GM18951 (cell line): ENCODE measurements at regions not wholly inside any gene's neighbourhood (a gene's known extent, or its start where the extent isn't known, plus 50 kb on each side); places are given as distances from the start of the nearest gene placed in this dataset.

ENCODE experiments used
- POLR2A ChIP-seq: IDR thresholded peaks from 4 replicates; pipeline ENCODE4 v1.6.1; 2011; ENCODE audit warnings: mild to moderate bottlenecking; ENCODE audit not compliant: insufficient read length, insufficient read depth; ENCODE audit errors: extremely low read depth
- in situ Hi-C: fragments of 300-500 bp; cut with MboI; formaldehyde crosslinking; loops from one replicate; pipeline ENCODE4 v1.12.0; 2022; ENCODE audit warnings: low sequenced_read_pairs, mixed read lengths, inconsistent platforms; ENCODE audit not compliant: unreplicated experiment

DNA sequence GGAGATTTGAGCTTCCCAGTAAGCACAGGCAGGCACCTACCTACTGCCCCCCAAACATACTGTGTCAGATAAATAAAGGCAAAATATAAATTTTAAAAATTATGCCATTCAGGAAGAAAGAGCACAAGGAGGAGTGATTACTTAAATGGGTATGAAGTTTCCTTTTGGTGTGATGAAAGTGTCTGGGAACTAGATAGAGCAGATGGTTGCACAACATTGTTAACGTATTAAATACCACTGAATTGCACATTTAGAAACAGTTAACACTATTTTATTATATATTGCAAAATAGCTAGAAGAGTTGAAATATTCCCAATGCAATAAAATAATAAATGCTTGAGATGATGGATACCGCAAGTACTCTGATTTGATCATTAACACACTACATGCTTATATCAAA, 374.7 kb upstream of the FGF13 start:
- in situ Hi-C loops: no loop called here

DNA sequence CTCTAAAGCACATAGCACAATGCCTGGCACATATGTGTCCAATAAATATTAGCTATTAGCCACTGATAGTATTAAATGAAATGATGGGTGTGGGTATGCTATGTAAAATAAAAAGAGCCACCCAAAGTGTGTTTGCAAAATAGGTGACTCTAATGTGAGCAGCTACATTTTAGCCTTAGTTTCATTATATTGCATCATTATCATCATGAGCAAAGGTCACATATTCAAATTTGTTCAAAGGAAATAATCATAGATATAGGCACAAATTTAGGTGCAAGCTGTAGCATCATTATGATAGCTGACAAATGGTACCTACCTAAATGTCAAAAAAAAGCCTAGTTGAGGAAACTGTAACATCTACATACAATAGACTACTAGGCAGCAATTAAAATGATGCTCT, 373.9 kb upstream of the FGF13 start:
- in situ Hi-C loops: no loop called here
- no peak for TF ChIP-seq POLR2A

More for the DNA sequence above, 374.7 kb upstream of the FGF13 start:
- TF ChIP-seq POLR2A: no peak

DNA sequence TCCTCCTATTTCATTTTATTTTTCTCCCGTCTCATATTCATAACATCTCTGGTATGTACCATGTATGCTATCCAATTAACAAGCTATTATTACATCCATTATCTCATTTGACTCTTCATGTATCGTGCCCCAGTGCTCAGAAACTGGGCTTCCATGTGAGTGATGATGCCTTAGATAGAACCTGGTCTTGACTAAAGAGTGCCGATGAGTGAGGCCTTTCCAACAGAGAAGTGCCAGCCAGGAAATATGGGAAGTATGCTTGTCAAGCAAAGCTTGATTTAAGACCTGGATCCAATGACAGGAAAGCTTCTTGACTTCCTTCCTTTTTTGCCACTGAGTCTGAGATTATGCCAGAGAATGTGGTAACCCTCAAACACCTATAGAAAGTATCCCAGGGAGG, 371.7 kb upstream of the FGF13 start:
- TF ChIP-seq POLR2A: no peak
- in situ Hi-C loops: no loop called here

DNA sequence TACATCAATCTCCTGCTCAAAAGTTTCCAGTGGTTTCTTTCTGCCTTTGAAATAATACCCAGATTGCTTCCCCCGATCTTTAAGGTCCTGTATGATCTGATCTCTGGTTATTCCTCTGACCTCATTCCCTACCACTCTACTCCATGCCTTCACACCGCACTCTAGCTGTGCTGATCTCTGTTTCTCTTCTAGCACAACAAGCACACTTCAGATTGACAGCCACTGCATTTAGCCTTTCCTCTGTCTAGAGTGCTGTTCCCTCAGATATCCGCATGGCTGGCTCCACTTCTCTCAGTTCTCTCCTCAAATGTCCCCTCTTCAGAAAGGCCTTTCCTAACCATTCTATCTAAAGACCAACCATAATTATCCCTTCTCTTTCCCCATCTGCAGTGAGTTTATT, 370.4 kb upstream of the FGF13 start:
- in situ Hi-C loops: no loop called here
- no peak for TF ChIP-seq POLR2A

DNA sequence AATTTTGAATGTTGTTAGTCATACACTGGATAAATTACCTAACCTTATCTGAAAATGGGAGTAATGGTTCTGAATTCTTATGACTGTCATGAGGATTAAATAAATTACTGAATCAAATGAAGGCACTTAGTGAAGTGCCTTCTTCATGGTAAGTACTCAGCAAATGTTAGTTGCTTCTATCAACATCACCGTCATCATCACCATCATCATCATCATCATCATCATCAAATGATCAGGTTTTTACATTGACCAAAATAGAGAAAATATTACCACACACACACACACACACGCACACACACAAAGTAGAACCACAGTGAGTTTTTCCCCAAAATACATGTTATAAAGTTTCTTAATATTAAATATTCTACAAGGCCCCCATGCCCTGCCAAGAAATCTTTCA, 368.3 kb upstream of the FGF13 start:
- in situ Hi-C loops: no loop called here
- TF ChIP-seq POLR2A: no peak

DNA sequence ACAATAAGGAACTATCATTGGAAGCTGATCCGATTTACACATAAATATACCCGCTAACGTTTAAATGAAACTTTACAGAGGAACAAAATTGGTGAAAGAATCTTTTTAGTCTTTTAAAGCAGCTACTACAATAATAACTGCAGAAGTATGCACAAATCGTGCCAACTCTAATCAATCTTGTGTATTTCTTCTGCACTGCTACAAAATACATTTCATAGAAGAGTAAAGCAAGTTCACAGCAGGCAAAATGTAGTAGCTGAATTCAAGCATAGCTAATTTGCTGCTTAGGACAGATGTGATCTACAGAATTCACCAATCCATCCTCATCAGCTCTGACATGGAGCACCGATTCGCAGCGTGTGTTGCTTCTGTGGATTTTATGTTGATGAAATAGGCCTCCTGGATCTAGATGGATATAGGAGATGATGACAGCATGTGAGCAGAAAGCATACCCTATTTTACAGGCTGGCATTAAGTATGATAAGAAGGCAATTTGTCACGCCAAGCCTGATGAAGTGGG, 367.3 kb upstream of the FGF13 start:
- in situ Hi-C loops: no loop called here
- TF ChIP-seq POLR2A: no peak

DNA sequence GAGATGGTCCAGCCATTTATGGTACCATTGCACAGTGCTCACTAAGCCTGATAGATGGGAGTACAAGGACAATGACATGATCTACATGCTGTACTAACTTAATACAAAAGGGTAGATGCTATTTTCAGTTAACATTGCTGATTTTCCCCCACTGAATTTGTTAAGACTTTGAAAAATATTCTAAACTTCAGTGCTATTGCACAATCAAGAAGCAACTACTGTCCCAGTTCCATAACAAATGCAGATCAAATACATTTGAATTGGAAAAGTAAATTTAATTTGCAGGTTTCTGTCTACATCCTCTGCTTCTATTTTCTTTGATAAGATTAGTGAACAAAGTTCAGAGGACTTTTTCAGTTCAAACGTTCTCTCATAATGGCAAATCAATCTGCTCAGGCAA, 366.8 kb upstream of the FGF13 start:
- in situ Hi-C loops: no loop called here
- no peak for TF ChIP-seq POLR2A

DNA sequence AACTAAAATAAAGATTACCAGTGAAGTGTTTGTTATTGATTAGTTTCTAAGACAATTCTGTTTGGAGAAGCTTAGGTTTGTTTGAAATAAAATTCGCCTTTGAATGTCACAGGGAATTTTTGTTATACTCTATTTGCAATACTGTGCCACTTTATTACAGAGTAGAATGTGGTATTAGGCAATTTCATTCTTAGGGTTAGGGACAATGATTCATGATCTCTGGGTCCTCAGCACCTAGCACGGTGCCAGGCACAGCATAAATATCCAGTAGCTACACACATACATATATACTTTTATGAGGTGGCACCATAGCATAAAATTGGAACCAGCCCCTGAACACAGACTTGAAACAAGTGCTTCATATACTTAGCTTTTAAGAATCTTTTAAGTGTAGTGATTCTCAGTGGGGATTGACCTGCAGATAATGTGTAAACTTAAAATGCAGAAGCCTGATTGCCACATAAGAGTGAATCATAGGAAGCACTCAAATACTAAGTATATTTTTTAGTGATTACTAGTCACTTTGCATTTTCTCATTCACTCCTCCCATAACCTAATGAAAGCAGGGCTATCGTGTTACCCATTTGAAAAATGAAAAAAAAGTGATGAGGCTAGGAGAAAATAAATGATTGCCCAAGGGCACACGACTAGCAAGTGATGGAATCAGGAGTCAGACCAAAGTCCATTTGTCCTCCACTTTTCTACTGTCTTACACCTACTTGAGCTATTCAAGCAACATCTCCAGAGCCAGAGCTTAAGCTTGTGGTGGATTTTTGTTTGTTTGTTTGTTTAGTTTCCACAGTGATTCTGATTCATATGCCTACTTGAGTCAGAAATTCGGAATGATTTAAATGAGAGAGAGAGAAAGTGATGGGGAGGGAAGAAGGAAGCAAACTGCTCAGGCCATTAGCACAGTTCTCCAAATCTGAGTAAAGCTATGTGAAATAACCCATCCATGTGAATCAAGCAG, 366.0 kb upstream of the FGF13 start:
- in situ Hi-C loops: no loop called here
- TF ChIP-seq POLR2A: no peak

DNA sequence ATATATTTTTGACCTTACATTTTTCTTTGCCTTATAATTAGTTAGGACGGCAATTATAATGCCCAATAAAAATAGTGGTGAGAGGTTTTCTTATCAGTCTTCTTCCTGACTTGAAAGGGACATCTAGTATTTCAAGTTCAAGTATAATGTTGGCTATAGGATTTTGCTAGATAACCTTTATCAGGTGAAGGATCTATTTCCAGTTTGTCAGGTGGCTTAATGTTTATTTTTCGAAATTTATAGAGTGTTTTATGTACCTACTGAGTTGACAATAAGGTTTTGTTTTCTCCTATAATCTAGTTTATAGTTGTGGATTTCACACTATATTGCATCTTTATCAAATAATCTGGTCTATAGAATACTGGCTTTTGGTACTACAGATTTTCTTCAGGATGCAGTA, 351.8 kb upstream of the FGF13 start:
- TF ChIP-seq POLR2A: no peak
- in situ Hi-C loops: no loop called here

DNA sequence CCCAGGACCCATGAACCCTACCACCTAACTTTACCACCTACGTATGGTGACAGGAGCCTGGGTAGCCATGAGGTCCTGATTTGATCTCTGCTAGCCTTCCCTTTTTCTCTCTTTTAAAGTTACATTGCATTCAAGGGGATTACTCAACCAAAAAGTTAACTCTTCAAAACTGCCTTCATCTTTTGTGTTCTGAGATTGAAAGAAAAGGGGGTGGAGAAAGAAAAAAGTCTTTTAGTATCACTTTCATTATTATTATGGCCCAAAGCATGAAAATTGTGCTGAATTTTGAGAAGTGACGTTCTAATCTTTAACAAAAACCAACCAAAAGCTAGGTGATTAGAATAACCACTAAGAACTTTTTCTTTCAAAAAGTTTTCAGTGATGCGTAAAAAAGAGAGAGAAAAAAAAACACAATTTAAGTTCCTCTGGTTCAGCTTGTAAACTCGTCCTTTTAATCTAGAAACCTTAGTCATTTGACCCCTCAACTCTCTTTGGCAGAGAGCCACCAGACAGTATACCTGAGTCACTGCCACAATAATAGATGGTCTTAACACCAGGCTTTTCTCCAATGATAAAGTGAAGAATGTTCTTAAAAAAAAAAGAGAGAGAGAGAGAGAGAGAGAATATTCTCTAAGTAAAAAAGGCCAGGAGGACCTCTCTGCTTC, 347.4 kb upstream of the FGF13 start:
- in situ Hi-C loops: no loop called here
- no peak for TF ChIP-seq POLR2A

DNA sequence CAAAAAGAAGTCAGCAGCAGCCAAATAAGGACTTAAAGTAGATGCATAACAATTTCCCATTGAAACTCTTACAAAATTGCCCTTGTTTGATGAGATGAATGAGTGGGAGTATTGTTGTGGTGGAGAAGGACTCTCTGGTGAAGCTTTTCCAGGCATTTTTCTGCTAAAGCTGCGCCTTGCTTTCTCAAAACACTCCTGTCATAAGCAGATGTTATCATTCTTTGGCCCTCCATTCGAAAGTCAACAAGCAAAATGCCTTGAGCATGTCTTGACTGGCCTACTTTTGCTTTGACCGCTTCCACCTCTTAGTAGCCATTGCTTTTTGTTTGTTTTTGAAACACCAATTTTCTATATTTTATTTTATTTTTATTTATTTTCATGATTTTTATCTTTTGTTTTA, 340.9 kb upstream of the FGF13 start:
- no peak for TF ChIP-seq POLR2A
- in situ Hi-C loops: no loop called here

DNA sequence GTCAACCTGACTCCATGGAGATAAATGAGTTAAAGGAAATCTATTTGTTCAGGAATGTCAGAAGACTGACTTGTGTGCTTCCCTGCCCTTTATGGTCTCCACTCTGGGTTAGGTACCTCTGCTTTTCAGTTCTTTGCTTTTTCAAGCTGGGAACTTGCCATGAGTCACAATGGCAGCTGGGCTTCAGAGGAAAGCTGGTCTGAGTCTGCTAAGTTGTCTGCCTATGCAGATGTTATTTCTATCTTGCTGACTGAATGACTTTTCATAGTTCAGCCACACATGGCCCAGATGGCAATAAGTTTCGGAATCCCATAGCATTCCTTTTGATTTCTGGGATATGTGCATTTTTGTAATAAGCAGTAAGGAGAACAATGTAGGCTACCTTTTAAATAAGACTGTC, 337.9 kb upstream of the FGF13 start:
- in situ Hi-C loops: no loop called here
- TF ChIP-seq POLR2A: no peak

DNA sequence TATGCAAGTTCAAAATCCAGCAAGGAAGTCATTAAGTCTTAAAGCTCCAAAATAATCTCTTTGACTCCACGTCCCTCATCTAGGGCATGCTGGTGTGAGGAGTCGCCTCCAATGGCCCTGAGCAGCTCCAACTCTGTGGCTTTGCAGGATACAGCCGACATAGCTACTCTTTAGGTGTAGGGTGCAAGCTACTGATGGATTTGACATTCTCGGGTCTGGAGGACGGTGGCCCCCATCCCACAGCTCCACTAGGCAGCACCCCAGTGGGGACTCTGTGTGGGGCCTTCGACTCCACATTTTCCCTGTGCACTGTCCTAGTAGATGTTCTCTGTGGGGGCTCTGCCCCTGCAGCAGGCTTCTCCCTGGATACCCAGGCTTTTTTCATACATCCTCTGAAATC, 333.2 kb upstream of the FGF13 start:
- in situ Hi-C loops: no loop called here
- TF ChIP-seq POLR2A: no peak

DNA sequence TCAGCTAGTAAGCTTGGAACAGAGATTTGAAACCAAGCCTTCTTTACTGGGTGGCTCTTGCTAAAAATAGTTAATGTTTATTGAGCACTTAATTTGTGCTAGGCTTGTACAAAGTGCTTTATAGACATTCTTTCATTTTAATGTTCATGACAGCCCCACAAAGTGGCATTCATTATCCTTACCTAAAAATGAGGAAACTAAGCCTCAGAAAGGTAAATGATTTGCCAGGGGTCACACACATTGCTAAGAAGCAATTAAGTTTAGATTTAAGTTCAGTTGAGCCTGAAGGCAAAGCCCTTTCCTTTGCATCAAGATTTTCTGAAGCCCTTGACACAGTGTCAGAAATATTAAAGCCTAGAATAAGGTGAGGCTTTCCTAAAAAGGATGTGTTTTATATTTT, 327.5 kb upstream of the FGF13 start:
- no peak for TF ChIP-seq POLR2A
- in situ Hi-C loops: no loop called here

DNA sequence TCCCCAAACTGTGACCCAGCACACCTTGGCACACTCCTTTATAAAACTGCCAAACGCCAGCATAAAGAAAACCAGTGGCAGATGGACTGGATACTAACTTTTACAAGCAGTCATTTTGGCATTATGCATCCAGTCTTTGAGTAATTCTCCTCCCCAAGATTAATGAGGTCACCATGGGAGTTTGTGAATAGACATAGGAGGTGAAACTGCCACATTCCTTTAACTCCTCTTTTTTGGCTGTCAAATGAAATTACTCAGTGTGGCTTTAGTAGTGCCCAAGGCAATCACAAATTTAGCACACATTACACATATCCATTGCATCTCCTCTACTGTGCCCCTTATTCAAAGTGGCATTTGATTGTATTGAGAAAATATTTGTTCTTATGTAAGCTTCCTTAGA, 315.3 kb upstream of the FGF13 start:
- TF ChIP-seq POLR2A: no peak
- in situ Hi-C loops: no loop called here
